ENCODE measurements at regions not wholly inside any gene's neighbourhood (a gene's known extent, or its start where the extent isn't known, plus 50 kb on each side); places are given as distances from the start of the nearest gene placed in this dataset.

GRCh38 chr3:153103406-153103945 is 58.5 kb upstream of the RAP2B start:
- H3K4me3 ChIP-seq (ENCODE audit: low read depth, low read length), result no peak overlapping the region
- no peak for DNase-seq (ENCODE audit: low read depth)
- in situ Hi-C loops (cut with HindIII; ENCODE audit: low sequenced_read_pairs), result no loop called here
- no peak for TF ChIP-seq CTCF (IDR thresholded peaks at IDR 0.05; ENCODE audit: low read depth, low read length, missing control alignments)

- no peak overlapping the region for H3K4me3 ChIP-seq (ENCODE audit: low read depth, low read length)
- in situ Hi-C loops (cut with HindIII; ENCODE audit: low sequenced_read_pairs), result no loop called here
- TF ChIP-seq CTCF (IDR thresholded peaks at IDR 0.05; ENCODE audit: low read depth, low read length, missing control alignments), result no peak
- DNase-seq (ENCODE audit: low read depth), result no peak
Observed at GRCh38 chr3:153110041-153110440, 52.0 kb upstream of the RAP2B start.

- in situ Hi-C loops (cut with HindIII; ENCODE audit: low sequenced_read_pairs), result no loop called here
- no peak for TF ChIP-seq CTCF (IDR thresholded peaks at IDR 0.05; ENCODE audit: low read depth, low read length, missing control alignments)
- DNase-seq (ENCODE audit: low read depth), result no peak
- H3K4me3 ChIP-seq (ENCODE audit: low read depth, low read length), result no peak overlapping the region
Observed at GRCh38 chr3:153111016-153111415, 51.0 kb upstream of the RAP2B start.
